GM19438 (cell line): ENCODE measurements at regions not wholly inside any gene's neighbourhood (a gene's known extent, or its start where the extent isn't known, plus 50 kb on each side); places are given as distances from the start of the nearest gene placed in this dataset.

Experiments used
- ATAC-seq: cut with Tn5 transposase; IDR thresholded peaks from one replicate; pipeline ENCODE4 v1.9.1; 2021; ENCODE audit warnings: low read depth; ENCODE audit not compliant: unreplicated experiment

DNA sequence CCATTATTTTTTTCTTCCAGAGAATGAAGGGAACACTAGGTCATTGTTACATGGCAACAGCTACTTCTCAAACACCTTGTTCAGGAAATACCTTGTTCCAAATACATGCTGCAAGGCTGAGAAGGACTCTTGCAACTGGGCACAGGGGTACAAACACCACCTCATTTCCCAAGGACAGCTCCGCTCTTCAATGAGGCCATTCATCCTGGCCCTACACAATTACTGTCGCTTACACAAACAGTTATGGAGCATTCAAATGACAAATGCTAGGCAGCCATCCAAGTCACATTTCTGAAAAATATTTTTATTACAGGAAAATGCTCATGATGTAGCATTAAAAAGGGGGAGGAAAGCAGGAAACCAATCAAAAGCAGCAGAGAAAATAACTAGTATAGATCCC, 611.9 kb downstream of the DHX35 start:
- ATAC-seq = no peak

DNA sequence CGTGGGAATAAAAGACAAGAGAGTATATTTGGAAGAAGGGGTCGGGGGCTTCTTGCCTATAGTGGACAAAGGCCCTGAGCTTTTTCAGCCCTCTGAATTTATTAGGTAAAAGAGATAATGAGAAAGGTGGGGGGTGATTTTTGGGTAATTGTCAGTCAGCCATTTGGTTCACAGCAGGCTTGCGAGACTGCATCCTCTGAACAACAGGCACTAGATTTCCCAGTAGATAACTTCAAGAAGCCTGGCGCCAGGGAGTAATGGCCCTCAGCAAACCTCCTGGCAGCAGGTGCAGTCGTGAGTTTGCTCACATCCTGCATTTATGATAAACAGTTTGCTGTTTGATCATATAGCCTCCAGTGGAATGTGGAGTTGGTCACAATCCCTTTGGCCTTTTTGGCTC, 609.0 kb downstream of the DHX35 start:
- ATAC-seq = no peak

DNA sequence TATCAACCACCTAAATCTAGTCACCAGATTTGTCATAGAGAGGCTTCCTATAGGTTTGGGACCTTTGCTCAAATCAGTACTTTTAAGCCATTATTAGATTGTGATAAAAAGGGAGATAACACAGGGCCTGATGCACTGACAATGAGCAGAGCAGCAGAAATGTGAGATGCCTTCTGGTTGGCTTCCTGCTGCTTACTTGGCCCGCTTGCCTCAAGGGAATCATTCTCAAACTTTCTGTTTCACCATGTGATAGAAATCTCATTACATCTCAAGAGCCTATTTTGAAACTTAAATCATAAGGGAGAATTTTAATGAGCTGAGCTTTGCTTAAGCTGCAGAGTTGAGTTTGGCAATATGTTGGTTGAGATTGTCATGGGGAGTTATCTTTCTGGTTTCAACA, 606.0 kb downstream of the DHX35 start:
- ATAC-seq = no peak

DNA sequence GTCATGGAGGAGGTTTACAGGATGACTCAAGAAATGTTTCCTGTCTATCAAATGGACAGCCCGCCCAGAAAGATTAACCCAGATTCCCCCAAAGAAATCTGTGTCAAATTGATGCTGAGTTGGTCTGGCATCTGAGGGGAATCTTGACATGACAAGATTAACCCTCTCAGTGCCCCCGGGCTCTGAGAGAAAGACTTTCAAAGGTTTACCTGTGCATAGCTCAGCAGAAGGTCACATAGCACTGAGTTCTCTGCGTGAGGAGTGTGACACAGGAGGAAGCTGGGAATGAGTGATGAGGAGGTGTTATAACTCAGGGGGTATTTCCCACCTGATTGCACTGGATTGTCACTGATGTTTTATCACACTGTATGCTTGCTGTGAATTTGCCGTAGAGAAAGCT, 601.2 kb downstream of the DHX35 start:
- no peak for ATAC-seq

DNA sequence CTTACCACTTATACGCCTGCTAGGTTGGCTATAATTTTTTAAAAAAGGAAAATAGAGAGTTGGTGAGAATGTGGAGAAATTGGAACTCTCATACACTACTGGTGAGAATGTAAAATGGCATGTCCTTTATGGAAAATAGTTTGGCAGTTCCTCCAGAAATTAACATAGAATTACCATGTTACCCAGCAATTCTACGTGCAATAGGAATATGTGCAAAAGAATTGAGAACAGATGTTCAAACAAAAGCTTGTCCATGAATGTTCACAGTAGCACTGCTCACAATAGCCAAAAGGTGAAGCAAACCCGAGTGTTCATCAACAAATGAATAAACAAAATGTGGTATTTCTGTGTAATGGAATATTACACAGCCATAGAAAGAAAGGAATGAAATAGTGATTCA, 592.2 kb downstream of the DHX35 start:
- no peak for ATAC-seq

DNA sequence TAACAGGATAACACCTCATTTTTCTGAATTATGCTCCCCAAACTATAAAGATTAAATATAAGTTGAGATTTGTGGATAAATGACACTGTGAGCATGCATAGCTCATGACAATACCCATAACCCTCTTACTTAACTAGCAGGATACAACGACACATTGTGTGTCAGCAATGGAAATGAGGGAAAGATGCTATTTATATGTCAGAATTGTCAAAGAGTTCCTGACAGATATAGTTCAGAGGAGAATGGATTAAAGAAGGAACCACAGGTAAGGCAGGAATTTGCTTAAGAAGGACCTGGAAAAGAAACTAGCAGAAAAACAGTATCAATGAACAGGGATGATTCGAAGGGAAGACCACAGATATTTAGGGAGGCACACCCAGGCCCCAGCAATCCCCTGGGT, 591.0 kb downstream of the DHX35 start:
- ATAC-seq = no peak

DNA sequence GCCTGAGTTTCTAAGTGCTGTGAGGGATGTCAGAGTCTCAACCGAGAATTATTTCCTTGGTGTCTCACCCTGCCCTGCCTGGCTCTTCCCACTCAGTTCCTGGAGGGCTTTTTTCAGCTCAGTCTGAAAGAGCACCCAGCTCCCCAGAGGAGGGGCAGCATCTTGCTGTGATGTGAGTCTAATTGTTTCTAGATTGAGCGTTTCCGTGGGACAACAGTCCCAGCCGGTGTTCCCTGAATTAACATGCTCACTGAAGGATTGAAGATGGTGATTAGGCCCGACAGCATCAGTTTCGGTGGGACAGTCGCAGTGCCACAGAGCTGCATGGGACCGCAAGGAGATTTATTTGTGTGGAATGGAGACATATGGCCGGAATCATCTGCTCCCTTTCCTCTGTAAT, 587.6 kb downstream of the DHX35 start:
- ATAC-seq = no peak

DNA sequence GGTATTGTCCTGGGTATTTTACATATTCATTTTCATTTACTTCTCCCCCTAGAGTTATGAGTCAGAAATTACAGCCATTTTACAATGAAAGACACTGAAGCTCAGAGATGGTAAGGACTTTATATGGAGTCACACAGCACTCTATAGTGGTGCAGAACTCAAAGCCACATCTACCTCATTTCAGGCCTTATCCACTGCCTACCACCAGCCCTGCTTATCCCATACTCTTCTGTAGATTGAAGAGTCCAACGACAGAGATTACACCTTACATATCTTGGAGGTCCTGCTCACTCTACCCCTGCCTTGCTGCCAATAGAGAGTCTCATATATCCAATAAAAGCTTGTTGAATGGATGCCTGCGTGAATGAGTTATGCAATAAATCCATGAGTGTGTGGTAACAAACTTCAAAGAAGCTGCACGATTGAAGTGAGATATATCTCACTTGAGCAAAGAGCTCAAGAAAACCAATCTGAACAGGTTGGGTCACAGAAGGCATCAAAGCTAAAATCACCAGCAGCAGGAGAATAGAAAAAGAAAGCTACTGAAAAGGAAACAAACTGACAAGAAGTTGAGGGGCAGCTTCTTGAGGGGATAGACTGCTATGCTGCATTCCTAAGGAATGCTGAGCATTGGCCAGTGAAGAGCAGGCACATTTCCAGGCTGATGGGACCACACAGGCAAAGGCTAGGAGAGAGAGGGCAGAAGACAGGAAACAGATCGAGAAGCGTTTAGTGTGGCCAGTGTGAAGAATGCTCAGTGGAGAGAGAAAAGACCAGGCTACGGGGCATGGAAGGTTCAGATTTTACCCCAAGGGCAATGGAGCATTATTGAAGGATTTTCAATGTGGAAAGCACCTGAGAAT, 585.6 kb downstream of the DHX35 start:
- no peak for ATAC-seq

DNA sequence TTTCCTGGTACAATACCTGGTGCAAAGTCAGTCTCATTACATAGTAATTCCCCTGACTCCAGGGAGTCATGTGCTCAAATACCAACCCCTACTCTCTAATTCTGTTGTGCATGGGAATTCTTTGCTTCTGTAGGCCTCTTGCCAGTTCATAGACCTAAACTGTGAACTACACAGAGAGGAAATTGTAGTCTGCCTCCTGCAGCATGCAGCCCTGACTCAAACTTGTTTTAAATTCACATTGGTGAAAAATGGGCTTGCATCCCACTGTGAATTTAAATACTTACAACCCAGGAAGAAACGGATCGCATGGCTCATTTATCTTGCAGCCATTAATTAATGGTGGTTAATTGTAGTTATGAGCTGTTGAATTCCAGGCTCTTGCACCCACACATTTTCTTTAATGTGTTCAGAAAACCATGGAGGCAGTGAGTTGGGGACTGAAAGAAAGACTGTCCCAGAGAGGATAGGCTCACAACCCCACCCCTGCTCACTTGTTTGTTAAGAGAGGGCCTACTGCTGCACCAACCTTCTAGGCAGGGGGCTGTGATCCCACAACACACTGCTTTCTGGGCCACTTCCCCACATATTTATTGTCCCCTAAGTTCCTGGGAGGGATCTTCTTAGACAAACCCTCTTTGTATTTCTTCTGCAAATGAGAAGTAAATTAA, 579.1 kb downstream of the DHX35 start:
- ATAC-seq = no peak

DNA sequence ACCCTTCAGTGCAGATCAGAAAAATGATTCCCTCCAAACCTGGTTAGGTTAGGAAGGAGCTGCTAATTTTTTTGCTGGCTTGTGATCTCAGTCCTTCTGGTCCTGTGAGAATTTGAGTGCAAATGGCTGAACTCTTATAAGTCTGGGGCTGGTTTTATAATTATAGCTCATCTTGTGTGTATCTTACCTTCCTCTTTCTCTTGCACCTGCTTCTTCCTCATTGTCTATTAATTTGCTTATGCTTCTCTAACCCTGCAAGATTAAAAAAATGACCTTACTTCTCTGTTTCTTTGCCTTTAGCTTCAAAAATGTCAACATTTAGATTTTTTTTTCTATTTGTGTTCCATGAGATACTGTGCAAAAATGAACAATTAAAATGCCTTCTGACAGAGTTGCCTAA, 576.2 kb downstream of the DHX35 start:
- ATAC-seq = no peak

DNA sequence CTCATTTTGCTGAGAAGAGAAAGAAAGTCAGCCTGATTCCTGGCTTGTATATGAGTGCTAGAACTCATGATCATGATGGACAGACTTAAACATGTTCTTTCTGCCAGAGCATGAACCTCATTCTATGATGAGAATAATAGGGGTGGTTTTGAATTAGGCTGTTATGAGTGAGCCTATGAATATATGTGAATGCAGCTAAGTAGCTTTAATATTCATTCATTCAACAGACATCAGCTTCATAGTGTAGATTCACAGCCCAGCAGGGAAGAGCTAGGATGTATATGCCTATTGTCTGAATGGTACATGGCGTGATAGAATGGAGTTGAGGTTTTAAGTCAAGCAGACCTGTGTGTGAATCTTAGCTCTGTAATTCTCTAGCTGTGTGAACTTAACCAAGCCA, 573.2 kb downstream of the DHX35 start:
- ATAC-seq = no peak

DNA sequence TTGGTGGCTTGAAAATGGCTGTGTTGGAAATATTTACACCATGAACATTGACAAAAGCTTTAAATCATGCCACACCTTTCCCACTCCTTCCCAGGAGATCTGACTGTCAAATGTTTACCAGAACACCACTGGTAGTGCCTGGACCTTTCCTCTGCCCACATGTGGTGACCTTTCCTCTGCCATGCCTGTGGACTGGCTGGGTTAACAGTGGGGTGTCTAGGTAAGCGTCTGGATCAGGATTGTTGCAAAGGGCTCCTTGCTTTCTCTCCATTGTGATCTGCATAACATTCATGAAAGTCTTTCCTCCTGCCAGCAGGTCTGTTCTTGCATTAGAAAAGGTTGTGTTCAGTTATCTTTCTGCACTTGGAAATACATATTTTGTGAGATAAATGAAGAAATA, 572.7 kb downstream of the DHX35 start:
- no peak for ATAC-seq

DNA sequence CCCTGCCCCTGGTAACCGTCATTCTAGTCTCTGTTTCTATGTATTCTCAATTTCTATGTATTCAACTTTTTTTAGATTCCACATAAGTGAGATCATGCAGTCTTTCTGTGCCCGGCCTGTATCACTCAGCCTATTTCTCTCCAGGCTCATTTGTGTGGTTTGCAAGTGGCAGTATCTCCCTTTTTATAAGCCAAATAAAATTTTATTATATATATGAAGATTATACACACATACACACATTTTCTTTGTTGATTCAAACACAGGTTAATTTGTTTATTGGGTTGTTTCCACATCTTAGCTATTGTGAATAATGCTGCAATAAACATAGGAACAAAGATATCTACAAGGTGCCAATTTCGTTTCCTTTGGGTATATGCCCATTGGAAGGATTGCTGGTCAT, 571.7 kb downstream of the DHX35 start:
- ATAC-seq = no peak

DNA sequence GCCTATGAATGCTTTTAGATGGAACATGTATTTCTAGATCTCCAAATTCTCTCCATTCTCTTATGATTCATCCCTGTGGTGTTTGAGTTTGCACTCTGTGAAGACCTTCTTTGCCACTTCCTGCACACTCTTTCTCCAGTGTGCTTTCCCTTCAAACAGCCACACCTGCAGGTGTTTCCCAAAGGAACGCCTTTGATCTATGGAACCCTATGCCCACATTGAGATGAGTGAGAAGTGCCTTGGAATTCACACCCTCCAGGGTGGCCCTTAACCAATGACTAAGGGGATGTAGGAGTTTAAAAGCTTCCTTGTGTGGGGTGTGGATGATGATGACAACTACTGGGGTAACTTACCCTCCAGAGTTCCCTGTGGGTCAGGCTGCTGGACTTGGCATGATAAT, 570.1 kb downstream of the DHX35 start:
- no peak for ATAC-seq

DNA sequence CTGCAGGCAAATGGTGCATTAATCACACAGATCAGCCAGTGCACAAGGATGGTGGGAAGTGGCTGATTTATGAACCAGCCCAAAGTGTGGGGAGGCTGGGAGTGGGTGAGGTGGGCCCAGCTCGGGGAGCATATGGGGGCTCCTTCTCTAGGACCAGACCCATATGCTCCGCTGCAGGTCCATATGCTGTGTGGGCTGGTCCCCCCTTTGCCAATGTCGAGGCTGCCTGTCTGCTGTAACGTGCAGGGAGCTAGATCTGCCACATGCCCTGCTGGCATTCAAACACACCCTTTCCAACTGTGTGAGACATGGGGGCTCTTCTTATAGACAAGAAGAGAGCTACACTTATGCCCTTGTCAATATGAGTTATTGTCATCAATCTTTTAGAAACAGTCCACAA, 566.3 kb downstream of the DHX35 start:
- ATAC-seq = no peak

DNA sequence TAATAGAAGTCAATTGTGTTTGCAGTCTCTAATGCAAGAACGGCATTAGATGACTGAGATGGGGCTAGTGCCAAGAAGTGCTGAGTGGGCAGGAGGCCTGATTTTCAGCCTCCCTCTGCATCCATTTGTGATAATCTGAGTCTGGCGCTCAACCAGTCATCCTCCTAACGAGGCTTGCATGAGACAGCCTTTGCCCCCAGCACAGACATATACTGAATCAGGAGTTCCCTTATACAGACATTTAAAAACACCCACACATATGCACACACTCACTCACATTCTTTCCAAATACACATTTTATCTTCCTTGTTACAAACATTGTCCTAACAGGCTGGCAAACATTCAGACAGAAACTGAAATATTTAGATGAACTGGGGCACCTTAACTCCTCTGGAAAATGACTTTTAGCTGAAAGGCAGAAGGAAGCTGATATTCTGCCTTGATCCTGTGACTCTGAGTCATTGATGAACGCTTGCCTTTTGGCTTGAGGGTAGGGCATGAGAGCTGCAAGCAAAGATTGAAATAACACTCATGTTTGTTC, 562.3 kb downstream of the DHX35 start:
- ATAC-seq = no peak

DNA sequence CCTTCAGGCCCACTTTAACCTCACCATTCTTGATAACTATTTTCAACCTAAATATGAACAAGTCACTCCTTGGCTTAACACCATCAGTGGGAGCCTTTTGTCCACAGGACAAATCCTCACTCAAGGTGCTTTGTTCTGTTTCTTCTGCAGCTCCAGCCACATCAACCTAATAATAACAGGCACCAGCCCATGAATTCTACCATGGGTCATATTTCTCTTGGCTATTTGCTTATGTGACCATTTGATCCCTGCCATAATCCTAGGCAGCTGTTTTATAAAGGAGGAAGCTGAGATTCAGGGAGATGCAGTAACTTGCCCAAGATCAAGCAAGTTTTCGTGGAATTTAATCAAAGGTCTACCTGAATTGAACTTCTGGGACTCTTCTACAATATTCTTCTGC, 561.3 kb downstream of the DHX35 start:
- ATAC-seq = no peak

DNA sequence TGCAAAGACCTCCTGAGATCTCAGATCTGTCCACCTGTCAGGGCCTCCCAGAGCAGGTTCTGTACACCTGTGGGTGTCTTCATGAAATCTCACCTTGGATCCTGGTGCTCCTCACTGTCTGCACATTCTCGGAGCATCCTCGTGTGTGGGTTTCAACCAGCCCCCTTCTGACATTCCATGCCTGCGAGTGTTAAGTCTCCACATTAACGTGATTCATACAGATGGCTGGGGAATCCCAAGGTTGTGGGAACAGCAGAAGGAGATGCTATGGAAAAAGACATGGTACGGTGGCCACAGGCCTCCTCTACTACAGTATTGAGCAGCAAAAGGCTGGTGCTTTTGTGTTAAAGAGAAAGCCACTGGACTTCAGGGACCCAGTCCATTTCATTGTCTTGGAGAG, 556.5 kb downstream of the DHX35 start:
- ATAC-seq = no peak

DNA sequence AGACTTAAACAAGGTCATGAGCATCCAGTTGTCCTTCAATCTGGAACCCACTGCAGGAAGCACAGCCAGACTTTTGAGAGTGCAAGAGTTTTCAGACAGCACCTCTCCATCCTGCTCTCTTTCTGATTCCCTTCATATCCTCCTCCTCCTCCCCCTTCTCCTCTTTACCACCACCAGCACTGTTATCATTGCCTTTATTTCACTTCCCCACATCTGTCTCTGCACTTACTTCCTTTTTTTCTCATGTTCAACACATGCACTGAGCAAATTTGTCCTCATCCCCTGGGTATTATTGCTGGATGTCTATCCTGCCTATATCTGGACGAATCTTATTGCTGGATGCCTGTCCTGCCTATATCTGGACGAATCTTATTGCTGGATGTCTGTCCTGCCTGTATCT, 554.8 kb downstream of the DHX35 start:
- ATAC-seq = no peak

DNA sequence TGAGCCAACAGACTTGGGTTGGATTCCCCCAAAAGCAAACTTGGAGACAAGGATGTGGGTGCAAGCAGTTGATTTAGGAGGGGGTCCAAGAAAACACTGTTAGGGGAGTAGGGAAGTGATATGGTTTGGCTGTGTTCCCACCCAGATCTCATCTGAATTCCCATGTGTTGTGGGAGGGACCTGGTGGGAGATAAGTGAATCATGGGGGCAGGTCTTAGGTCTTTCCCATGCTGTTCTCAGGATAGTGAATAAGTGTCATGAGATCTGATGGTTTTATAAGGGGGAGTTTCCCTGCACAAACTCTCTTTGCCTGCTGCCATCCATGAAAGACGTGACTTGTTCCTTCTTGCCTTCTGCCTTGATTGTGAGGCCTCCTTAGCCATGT, 542.6 kb downstream of the DHX35 start:
- ATAC-seq = no peak

DNA sequence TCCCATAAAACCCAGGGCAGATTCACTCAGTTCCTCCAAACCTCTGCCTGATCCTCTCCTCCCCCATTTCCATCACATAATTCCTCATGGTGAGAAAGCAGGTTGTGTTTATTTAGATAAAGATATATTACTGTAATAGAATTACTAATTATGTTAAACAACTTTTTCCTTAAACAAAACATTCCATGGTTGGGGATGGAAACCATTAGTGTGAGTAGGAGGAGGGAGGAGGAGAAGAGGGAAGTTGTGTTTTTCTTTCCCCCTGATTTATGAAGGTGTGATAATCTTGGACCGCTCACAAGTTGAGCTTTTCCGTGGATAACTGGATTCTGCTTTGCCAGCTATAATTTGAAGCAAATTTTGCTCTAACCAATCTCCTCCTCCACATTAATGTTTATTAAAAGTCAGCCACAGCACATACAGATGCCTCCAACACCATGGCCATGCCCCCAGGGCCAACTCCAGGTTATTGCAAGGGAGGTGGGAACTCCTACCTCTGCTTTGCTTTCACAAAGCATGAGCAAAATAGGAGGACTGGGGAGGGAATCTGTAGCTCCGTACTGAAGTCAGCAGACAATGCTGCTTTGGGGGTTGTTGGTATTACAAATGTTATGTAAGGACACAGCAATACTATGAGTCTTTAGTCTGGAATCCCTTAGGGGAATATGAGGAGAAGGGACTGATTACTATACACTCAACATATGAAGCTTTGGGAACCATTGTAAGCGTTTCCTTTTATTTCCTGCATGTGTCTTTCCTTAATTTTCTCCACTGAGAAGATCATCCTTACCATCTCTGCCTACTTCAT, 542.0 kb downstream of the DHX35 start:
- ATAC-seq = no peak
